ENCODE measurements at regions not wholly inside any gene's neighbourhood (a gene's known extent, or its start where the extent isn't known, plus 50 kb on each side); places are given as distances from the start of the nearest gene placed in this dataset.

- intact Hi-C loops (cut with micrococcal nuclease; ENCODE audit: unreplicated experiment): loop anchor here (1.0 to 2.0 kb wide), 2 partner anchors 9 to 24 kb away; no protein-coding TSS in a partner anchor
- peak overlapping the region; percentile 89 for H3K27ac ChIP-seq (ENCODE audit: extremely low read length, insufficient read depth, low read length)
- H3K9ac ChIP-seq (ENCODE audit: insufficient read depth, low read depth, low read length): no peak overlapping the region; the same call in 1 of the 2 replicates
- DNase-seq (ENCODE audit: low spot score): peak; percentile 93
- H3K4me2 ChIP-seq (ENCODE audit: low read depth, low read length): peak overlapping the region; percentile 91
- H3K4me3 ChIP-seq (replicated peaks in 1 of 3; ENCODE audit: insufficient read depth in 1 of 3, low read depth in 2 of 3, low read length in 3 of 3): peak overlapping the region in 1 of 3 experiments; percentile 69; a peak in 1 of 6 replicates
- POLR2A ChIA-PET: interaction anchor here (1.4 to 10.8 kb wide), 25 partner anchors 9 to 825 kb away, joined by 3 to 501 read pairs (median 22); partner anchors contain the start of genes FOXA2 and NXT1
- FAIRE-seq: peak; percentile 23
- in situ Hi-C loops (cut with HindIII; ENCODE audit: extremely low pct_ligation_motif_present, low pct_unique_long_range_greater_than_20kb): no loop called here
- H3K79me2 ChIP-seq (ENCODE audit: insufficient read depth, low read length): peaks cover 10% of the 10 kb centered on the region
- H2AFZ ChIP-seq (ENCODE audit: low read length): no peak overlapping the region
- no peaks in the 10 kb centered on the region for H3K9me3 ChIP-seq (ENCODE audit: low read length)
- no TSS peak for BruUV-seq (replicated peaks)
- H3K27me3 ChIP-seq (ENCODE audit: control insufficient read depth in 1 of 2, insufficient read depth in 2 of 2, low read length in 2 of 2): no peaks in the 10 kb centered on the region
- H3K4me1 ChIP-seq (ENCODE audit: insufficient read depth, low read length): peaks cover 77% of the 10 kb centered on the region
- WGBS (ENCODE audit: low lambda C conversion rate): 24% methylated on average over 4 of the region's 4 CpGs
- CTCF ChIA-PET (ENCODE audit: low intra/inter-chr PET ratio, low total read pairs): no interaction called here
- peak; percentile 75 for ATAC-seq
- H4K20me1 ChIP-seq (ENCODE audit: insufficient read depth, low read length): no peaks in the 10 kb centered on the region
- H3K36me3 ChIP-seq (replicated peaks in 1 of 2; ENCODE audit: control insufficient read depth in 1 of 2, insufficient read depth in 2 of 2, low read length in 2 of 2): no peaks in the 10 kb centered on the region; a peak in 1 of 5 replicates
- TF ChIP-seq ZNF292 (CRISPR knock-in tag; IDR thresholded peaks at IDR 0.05; ENCODE audit: borderline replicate concordance, low read depth): peak; percentile 76; the same call in 1 of the 2 replicates
- no peak for TF ChIP-seq ZKSCAN5 (CRISPR knock-in tag; IDR thresholded peaks at IDR 0.05)
- TF ChIP-seq ZSCAN5A (CRISPR knock-in tag; IDR thresholded peaks at IDR 0.05; ENCODE audit: borderline replicate concordance): no peak
- TF ChIP-seq ZNF552 (CRISPR knock-in tag; IDR thresholded peaks at IDR 0.05; ENCODE audit: borderline replicate concordance): no peak
- TF ChIP-seq PAWR (CRISPR knock-in tag; IDR thresholded peaks at IDR 0.05; ENCODE audit: borderline replicate concordance): no peak
- TF ChIP-seq ZNF75D (CRISPR knock-in tag; IDR thresholded peaks at IDR 0.05; ENCODE audit: borderline replicate concordance): no peak
- TF ChIP-seq ATAD3A (CRISPR knock-in tag; IDR thresholded peaks at IDR 0.05): no peak
- no peak; the same call in 1 of the 2 replicates for TF ChIP-seq MED13 (CRISPR knock-in tag; IDR thresholded peaks at IDR 0.05)
- no peak for TF ChIP-seq ZNF326 (CRISPR knock-in tag; IDR thresholded peaks at IDR 0.05; ENCODE audit: borderline replicate concordance)
- TF ChIP-seq YY1 (IDR thresholded peaks at IDR 0.05; ENCODE audit: insufficient read depth, insufficient replicate concordance, low read depth, low read length): no peak
- no peak for TF ChIP-seq E2F2 (CRISPR knock-in tag; IDR thresholded peaks at IDR 0.05; ENCODE audit: borderline replicate concordance)
- TF ChIP-seq ZNF691 (CRISPR knock-in tag; IDR thresholded peaks at IDR 0.05; ENCODE audit: borderline replicate concordance, low read depth): no peak
- no peak for TF ChIP-seq NFYC (CRISPR knock-in tag; IDR thresholded peaks at IDR 0.05)
- no peak for TF ChIP-seq PLSCR1 (CRISPR knock-in tag; IDR thresholded peaks at IDR 0.05; ENCODE audit: borderline replicate concordance)
- TF ChIP-seq DPF2 (CRISPR knock-in tag; IDR thresholded peaks at IDR 0.05; ENCODE audit: borderline replicate concordance, low read depth): peak; percentile 94
- no peak for TF ChIP-seq ZNF160 (CRISPR knock-in tag; IDR thresholded peaks at IDR 0.05)
- no peak for TF ChIP-seq SAFB2 (CRISPR knock-in tag; IDR thresholded peaks at IDR 0.05; ENCODE audit: borderline replicate concordance, low read depth)
- no peak for TF ChIP-seq BCL3 (CRISPR knock-in tag; IDR thresholded peaks at IDR 0.05)
These were observed 59.1 kb downstream of the FOXA2 start for GRCh38 chr20:22525069-22525820.

All from HepG2 (cell line).